ENCODE measurements at regions not wholly inside any gene's neighbourhood (a gene's known extent, or its start where the extent isn't known, plus 50 kb on each side); places are given as distances from the start of the nearest gene placed in this dataset.
"Not testable (repeated sequence)": the region's sequence is repeated elsewhere in the genome, so short reads cannot be mapped to it uniquely, and the experiment has no call there.

DNA sequence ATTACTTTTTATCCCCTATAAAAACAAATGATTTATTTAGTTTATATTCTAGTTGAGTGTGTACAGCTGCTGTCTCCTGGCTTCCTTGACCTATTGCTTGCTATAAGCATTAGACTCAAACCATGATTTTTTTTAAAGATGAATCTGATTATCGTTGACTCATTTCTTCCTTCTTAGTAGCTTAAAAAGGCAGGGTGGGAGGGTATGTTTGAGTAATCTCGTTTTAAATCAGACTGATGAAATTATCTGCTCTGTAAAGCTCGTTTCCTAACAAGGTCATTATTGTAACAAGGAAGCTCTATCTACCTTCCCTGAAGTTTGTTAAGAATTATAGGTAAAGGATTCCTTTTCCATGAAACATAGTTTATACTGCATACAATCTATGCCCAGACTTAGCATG, 276.3 kb upstream of the KCND2 start:
- no peaks in the 10 kb centered on the region for H3K4me1 ChIP-seq (ENCODE audit: insufficient read depth, low read length)
- H3K9me3 ChIP-seq (ENCODE audit: low read depth, low read length) = no peaks in the 10 kb centered on the region
- no peaks in the 10 kb centered on the region for H3K27me3 ChIP-seq (ENCODE audit: insufficient read depth, low read length)
- H3K4me3 ChIP-seq (ENCODE audit: low read length) = no peak overlapping the region

DNA sequence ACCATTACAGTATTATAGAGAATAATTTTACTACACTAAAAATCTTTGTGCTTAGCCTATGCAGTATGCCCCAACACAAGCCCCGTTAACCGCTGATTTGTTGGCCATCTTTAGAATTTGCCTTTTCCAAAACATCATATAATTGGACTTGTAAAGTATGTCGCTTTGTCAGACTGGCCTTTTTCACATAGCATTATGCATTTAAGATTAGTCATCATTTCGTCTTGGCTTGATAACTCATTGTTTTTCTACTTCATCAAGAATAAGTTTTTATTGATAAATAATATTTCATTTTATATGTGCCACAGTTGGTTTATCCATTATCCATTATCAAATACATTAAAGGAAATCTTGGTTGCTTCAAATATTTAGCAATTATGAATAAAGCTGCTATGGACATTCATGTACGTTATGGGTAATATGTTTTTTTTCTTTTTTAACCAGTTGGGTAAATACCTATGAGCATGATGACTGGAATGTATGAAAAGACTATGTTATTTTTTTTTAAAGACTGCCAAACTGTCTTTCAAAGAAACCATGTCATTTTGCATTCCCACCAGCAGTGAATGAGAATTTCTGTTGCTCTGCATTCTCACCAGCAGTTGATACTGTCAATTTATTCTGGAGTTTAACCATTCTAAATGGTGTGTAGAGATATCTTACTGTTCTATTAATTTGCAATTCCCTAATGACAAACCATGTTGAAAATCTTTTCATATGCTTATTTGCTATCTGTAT, 273.1 kb upstream of the KCND2 start:
- Histone ChIP-seq H3K27me3 (ENCODE audit: insufficient read depth, low read length) (no peaks in the 10 kb centered on the region), H3K9me3 (ENCODE audit: low read depth, low read length) (no peaks in the 10 kb centered on the region), H3K4me1 (ENCODE audit: insufficient read depth, low read length) (no peaks in the 10 kb centered on the region), H3K4me3 (ENCODE audit: low read length) (no peak overlapping the region)

DNA sequence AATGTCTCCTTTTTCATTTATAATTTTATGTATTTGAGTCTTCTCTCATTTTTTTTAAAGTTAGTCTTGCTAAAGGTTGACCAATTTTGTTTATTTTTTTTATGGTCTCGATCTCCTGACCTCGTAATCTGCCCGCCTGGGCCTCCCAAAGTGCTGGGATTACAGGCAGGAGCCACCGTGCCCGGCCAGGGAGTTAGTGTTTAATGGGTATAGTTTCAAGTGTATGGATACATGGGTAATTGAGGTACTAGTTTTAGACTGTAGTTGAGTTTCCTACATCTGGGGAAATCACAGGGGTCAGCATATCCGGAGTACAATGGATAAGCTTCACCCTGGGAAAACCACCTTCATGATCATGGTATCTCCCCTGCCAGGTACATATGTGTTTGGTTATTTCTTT, 267.3 kb upstream of the KCND2 start:
- Histone ChIP-seq H3K27me3 (ENCODE audit: insufficient read depth, low read length) (no peaks in the 10 kb centered on the region), H3K4me3 (ENCODE audit: low read length) (no peak overlapping the region), H3K9me3 (ENCODE audit: low read depth, low read length) (no peaks in the 10 kb centered on the region), H3K4me1 (ENCODE audit: insufficient read depth, low read length) (no peaks in the 10 kb centered on the region)

DNA sequence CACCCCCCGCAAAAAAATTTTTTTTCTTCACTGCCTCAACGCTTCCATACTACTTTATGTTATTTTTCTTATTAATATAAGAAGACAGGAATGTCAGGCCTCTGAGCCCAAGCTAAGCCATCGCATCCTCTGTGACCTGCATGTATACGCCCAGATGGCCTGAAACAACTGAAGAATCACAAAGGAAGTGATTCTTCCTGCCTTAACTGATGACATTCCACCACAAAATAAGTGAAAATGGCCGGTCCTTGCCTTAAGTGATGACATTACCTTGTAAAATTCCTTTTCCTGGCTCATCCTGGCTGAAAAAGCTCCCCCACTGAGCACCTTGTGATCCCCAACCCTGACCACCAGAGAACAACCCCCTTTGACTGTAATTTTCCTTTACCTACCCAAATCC, 258.7 kb upstream of the KCND2 start:
- H3K4me3 ChIP-seq (ENCODE audit: low read length); H3K4me1 ChIP-seq (ENCODE audit: insufficient read depth, low read length); H3K9me3 ChIP-seq (ENCODE audit: low read depth, low read length); H3K27me3 ChIP-seq (ENCODE audit: insufficient read depth, low read length): not testable (repeated sequence)

DNA sequence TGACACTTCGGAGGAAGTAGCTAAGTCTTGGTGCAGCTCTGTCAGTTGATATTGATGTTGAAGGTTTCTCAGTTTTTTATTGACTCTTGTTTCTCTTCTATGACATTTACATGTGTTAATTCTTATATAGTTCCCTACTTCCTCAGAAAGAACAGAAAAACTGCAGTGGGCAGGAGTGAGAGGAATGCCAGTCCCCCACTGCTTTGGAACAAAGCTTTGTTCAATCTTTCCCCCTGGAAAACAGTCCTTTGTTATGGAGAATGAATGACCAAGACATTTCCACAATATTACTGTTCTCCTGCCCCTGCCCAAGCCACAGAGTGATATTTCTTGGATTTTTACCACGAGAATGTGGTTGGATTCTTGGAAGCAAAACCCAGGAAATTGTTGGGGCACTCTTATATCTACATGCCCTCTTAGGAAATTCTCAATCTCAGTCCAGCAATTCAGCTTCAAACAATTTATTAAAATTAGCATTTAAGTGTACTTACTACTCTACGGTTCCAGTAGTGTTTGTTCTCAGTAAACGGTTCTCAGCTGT, 258.0 kb upstream of the KCND2 start:
- H3K9me3 ChIP-seq (ENCODE audit: low read depth, low read length) = no peaks in the 10 kb centered on the region
- H3K27me3 ChIP-seq (ENCODE audit: insufficient read depth, low read length) = no peaks in the 10 kb centered on the region
- H3K4me1 ChIP-seq (ENCODE audit: insufficient read depth, low read length) = no peaks in the 10 kb centered on the region
- H3K4me3 ChIP-seq (ENCODE audit: low read length) = no peak overlapping the region

DNA sequence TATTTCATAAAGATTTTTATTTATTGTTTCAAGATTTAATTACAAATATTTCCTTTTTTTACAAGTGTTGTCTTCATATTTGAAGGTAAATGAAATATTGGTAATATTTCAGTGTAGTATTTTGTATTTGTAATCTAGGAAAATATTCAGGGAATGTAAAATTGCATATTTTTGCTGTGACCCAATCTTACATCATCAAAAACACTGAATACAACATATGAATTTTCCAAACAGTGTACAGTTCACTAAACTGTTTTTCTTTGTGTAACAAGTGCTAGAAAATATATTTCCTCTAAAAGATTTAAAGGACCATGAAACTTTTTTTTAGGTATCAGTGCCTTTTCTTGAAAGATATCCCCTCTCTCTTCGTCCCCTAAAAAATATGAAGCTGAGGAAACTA, 251.9 kb upstream of the KCND2 start:
- Histone ChIP-seq H3K9me3 (ENCODE audit: low read depth, low read length) (no peaks in the 10 kb centered on the region), H3K27me3 (ENCODE audit: insufficient read depth, low read length) (no peaks in the 10 kb centered on the region), H3K4me3 (ENCODE audit: low read length) (no peak overlapping the region), H3K4me1 (ENCODE audit: insufficient read depth, low read length) (no peaks in the 10 kb centered on the region)

DNA sequence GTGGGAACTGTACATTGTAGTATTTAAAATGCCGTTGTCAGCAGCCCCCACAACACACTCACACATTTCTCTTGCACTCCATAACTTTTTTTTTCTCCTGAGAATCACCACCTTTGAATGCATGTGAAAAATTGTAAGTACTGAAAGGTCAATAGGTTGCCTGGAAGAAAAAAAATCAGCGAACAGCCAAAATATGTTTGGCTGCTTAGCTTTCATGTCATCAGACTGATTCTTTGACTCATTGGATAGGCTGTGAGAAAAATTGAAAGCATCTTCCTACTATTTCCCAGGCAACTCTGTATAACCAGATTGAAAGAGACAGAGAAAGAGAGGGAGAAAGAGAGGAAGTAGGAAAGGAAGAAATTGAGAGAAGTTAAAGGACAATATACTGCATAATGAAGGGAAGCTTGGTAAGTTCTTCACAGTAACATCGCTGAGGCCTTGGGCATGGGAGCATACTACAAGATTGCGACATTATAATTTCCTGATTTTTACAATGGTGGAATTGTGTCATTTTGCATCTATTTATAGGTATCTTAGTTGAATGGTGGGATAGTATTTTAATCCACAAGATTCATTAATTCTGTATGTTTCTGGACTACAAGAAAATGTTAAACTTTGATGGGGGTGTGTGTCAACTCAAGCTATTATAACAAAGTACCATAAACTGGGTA, 249.3 kb upstream of the KCND2 start:
- H3K9me3 ChIP-seq (ENCODE audit: low read depth, low read length) = no peaks in the 10 kb centered on the region

DNA sequence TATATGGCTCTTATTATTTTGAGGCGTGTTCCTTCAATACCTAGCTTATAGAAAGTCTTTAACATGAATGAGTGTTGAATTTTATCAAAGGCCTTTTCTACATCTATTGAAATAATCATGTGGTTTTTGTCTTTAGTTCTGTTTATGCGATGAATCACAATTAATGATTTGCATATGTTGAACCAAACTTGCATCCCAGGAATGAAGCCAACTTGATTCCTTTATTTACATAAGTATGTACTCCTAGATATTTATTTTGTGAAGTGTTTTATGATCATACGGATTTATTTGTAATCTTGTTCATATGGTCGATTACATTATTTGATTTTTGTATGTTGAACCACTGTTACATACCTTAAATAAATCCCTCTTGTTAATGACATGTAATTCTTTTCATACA, 244.3 kb upstream of the KCND2 start:
- H3K9me3 ChIP-seq (ENCODE audit: low read depth, low read length) = no peaks in the 10 kb centered on the region
- H3K4me1 ChIP-seq (ENCODE audit: insufficient read depth, low read length) = no peaks in the 10 kb centered on the region
- no peak overlapping the region for H3K4me3 ChIP-seq (ENCODE audit: low read length)
- H3K27me3 ChIP-seq (ENCODE audit: insufficient read depth, low read length) = no peaks in the 10 kb centered on the region

More for the DNA sequence above, 249.3 kb upstream of the KCND2 start:
- H3K4me1 ChIP-seq (ENCODE audit: insufficient read depth, low read length) = no peaks in the 10 kb centered on the region
- no peaks in the 10 kb centered on the region for H3K27me3 ChIP-seq (ENCODE audit: insufficient read depth, low read length)
- no peak overlapping the region for H3K4me3 ChIP-seq (ENCODE audit: low read length)

DNA sequence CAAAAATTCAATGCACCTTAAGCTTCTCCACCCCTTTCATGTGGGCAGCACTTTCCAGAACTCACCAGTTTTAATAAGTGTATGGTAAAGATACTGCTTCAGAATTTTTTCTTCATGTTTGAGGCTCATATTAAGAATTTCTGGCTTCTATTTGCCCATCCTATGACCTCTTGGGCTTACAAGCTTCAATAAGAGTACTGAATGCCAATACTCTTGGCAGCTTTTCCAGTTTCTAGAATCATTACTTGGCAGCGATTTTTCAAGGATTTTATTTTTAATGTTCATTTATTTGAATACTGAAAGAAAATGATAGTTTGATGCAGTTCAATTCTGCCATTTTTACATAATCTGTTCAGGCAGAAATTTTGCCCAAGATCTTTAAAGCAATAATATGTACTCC, 242.1 kb upstream of the KCND2 start:
- Histone ChIP-seq H3K4me3 (ENCODE audit: low read length) (no peak overlapping the region), H3K4me1 (ENCODE audit: insufficient read depth, low read length) (no peaks in the 10 kb centered on the region), H3K27me3 (ENCODE audit: insufficient read depth, low read length) (no peaks in the 10 kb centered on the region), H3K9me3 (ENCODE audit: low read depth, low read length) (no peaks in the 10 kb centered on the region)

DNA sequence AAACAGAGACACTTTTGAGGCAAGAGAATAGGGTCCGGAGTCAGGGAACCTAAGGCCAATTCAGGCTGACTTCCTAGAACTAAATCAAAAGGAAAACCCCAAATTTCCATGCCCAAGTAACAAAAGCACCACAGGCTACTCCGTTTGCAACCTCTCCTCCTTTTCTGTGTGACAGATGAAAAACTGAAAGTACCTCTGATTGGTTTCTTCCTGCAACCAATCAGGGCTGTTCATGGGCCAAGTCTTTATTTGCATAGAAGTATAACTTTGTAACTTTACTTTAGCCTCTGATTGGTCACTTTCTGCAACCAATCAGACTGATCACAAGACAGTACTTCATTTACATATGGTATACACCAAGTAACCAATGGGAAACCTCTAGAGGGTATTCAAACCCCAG, 239.9 kb upstream of the KCND2 start:
- H3K4me1 ChIP-seq (ENCODE audit: insufficient read depth, low read length) = no peaks in the 10 kb centered on the region

DNA sequence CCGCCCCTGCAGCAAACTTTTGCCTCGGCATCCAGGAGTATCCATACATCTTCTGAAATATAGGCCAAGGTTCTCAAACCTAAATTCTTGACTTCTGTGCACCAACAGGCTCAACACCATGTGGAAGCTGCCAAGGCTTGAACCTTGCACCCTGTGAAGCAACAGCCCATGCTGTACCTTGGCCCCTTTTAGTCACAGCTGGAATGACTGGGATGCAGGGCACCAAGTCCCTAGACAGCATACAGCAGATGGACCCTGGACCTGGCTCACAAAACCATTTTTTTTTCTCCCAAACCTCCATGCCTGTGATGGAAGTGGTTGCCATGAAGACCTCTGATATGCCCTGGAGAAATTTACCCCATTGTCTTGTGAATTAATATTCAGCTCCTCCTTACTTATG, 233.8 kb upstream of the KCND2 start:
- H3K9me3 ChIP-seq (ENCODE audit: low read depth, low read length) = no peaks in the 10 kb centered on the region
- no peaks in the 10 kb centered on the region for H3K27me3 ChIP-seq (ENCODE audit: insufficient read depth, low read length)
- no peak overlapping the region for H3K4me3 ChIP-seq (ENCODE audit: low read length)
- no peaks in the 10 kb centered on the region for H3K4me1 ChIP-seq (ENCODE audit: insufficient read depth, low read length)

More for the DNA sequence above, 239.9 kb upstream of the KCND2 start:
- H3K4me3 ChIP-seq (ENCODE audit: low read length) = no peak overlapping the region
- no peaks in the 10 kb centered on the region for H3K27me3 ChIP-seq (ENCODE audit: insufficient read depth, low read length)
- H3K9me3 ChIP-seq (ENCODE audit: low read depth, low read length) = no peaks in the 10 kb centered on the region

DNA sequence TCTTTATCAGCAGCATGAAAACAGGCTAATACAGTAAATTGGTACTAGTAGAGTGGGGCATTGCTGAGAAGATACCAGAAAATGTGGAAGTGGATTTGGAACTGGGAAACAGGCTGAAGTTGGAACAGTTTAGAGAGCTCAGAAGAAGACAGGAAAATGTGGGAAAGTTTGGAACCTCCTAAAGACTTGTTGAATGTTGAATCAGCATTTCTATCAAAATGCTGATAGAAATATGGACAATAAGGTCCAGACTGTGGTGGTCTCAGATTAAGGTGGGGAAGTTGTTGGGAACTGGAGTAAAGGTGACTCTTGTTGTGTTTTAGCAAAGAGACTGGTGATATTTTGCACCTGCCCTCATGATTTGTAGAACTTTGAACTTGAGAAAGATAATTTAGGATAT, 231.2 kb upstream of the KCND2 start:
- Histone ChIP-seq H3K4me3 (ENCODE audit: low read length) (no peak overlapping the region), H3K9me3 (ENCODE audit: low read depth, low read length) (no peaks in the 10 kb centered on the region), H3K27me3 (ENCODE audit: insufficient read depth, low read length) (no peaks in the 10 kb centered on the region), H3K4me1 (ENCODE audit: insufficient read depth, low read length) (no peaks in the 10 kb centered on the region)

DNA sequence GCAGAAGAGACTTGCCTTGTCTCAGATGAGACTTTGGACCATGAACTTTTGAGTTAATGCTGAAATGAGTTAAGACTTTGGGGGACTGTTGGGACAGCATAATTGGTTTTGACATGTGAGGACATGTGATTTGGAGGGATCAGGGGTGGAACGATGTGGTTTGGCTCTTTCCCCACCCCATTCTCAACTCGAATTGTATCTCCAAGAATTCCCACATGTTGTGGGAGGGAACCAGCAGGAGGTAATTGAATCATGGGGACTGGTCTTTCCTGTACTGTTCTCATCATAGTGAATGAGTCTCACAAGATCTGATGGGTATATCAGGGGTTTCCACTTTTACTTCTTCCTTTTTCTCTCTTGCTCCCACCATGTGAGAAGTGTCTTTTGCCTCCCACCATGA, 229.7 kb upstream of the KCND2 start:
- no peaks in the 10 kb centered on the region for H3K27me3 ChIP-seq (ENCODE audit: insufficient read depth, low read length)
- no peak overlapping the region for H3K4me3 ChIP-seq (ENCODE audit: low read length)
- no peaks in the 10 kb centered on the region for H3K9me3 ChIP-seq (ENCODE audit: low read depth, low read length)
- no peaks in the 10 kb centered on the region for H3K4me1 ChIP-seq (ENCODE audit: insufficient read depth, low read length)

DNA sequence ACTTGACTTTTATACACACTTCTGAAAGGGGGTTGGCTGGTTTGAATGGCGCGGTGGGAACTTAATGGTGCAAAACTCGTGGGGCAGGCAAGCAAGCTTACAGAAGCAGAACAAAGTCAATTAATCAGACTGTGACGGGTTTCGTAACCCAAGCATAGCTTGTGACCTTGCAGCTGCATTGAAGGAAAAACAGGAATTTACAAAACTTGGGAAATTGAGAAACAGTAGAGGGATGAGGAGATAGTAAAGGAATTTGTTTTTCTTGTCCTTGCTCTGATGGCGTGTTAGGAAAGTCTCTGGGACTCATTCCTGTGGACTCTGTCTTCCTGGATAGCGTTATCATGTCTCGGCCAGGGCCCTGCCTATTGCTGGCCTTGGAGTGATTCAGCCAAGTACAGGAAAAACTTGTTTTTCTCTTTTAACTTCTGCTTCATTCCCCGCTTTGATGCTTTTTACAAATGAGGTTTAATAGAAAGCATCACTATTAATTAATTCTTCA, 220.0 kb upstream of the KCND2 start:
- Histone ChIP-seq H3K9me3 (ENCODE audit: low read depth, low read length) (no peaks in the 10 kb centered on the region), H3K4me1 (ENCODE audit: insufficient read depth, low read length) (no peaks in the 10 kb centered on the region), H3K4me3 (ENCODE audit: low read length) (no peak overlapping the region), H3K27me3 (ENCODE audit: insufficient read depth, low read length) (no peaks in the 10 kb centered on the region)

DNA sequence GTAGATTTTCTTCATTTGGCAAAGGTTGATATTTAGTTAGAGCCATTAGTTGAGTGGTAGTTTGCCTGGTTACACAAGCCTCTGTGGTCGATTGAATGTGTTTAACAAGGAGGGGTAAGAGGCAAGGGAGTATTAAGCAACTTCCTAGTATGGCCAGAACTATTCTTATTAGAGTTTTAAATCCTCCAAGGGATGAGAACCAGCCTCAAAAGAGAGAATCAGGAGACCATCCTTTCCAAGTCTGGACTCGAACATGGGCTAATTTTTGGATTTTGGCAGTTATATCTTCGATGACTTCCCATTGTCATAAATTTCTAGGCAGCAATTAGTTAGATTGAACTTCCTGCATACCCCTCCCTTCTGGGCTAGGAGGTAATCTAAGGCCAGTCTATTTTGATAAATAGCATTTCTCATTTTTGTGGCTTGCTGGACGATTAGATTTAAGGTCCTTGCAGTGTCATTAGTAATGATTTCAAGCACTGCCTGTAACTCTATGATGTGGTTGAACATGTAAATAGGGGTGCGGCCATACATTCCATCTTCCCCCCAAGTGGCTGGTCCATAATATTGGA, 219.5 kb upstream of the KCND2 start:
- H3K4me1 ChIP-seq (ENCODE audit: insufficient read depth, low read length) = no peaks in the 10 kb centered on the region
- no peak overlapping the region for H3K4me3 ChIP-seq (ENCODE audit: low read length)
- H3K27me3 ChIP-seq (ENCODE audit: insufficient read depth, low read length) = no peaks in the 10 kb centered on the region
- H3K9me3 ChIP-seq (ENCODE audit: low read depth, low read length) = no peaks in the 10 kb centered on the region
